ENCODE measurements at regions not wholly inside any gene's neighbourhood (a gene's known extent, or its start where the extent isn't known, plus 50 kb on each side); places are given as distances from the start of the nearest gene placed in this dataset.

DNA sequence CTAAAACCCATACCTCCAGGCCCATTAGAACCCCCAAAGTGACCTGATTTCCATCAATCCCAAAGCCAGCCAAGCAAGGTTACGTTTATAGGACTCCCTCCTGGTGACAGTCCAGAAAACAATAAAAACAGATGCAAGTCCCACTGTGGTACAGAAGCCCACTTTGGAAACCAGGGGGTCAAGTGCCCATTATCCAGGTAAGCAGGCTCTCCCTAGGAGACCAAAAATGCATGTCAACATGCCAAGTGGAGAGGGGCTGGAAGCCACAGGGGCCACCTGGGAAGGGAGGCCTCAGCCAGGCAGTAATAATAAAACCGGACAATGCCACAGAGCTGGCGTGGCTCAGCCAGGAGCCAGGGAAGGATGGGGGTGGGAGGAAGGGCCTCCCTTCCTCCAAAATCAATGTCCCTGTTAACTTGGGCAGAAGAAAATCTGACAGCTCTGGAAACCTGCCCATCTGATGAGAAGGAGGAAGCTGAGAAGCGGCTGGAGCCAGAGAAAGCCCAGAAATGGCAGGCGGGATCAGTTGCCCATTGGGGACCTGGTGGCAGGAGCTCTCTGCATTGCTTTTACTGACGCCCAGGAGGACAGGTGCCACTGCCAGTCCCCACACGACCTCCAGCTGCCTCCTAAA lies 160.4 kb downstream of the ZIC5 start:
- Histone ChIP-seq H3K9me3 (no peaks in the 10 kb centered on the region), H3K4me1 (peaks cover 9% of the 10 kb centered on the region), H3K36me3 (replicated peaks in 1 of 2; ENCODE audit: insufficient read depth in 1 of 2, low read depth in 2 of 2) (no peaks in the 10 kb centered on the region), H3K27me3 (no peaks in the 10 kb centered on the region), H3K27ac (no peak overlapping the region), H3K4me3 (no peak overlapping the region)
- TF ChIP-seq POLR2A (IDR thresholded peaks at IDR 0.05) (no peak), CTCF (IDR thresholded peaks at IDR 0.05) (no peak)
- DNase-seq (peak in 3 of 4 donors; percentile 16 to 27 (median 18)), ATAC-seq (peak; percentile 34)
- WGBS, 2 donors, result 64 to 68% methylated on average over 6 to 7 of the region's 7 CpGs
- intact Hi-C loops (cut with DNase I), result no loop called here

DNA sequence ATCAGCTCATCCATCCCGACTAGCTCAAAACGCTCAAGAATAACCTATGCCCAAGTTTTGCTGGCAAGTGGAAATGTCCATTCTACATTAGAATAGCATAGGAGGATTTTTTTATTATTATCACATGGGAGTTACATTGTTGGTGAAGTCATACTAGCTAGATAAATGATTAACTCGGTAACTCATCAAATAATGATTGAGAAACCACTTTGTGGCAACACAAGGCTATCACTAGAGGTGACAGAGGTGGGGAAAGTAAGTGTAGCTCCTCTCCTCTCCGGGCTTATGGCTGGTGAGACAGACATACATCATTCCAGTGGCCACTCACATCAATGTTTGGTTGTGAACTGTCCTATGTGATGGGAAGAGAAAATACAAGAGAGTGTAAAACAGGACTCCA lies 161.6 kb downstream of the ZIC5 start:
- no peaks in the 10 kb centered on the region for H3K36me3 ChIP-seq (replicated peaks in 1 of 2; ENCODE audit: insufficient read depth in 1 of 2, low read depth in 2 of 2)
- TF ChIP-seq POLR2A (IDR thresholded peaks at IDR 0.05) (no peak), CTCF (IDR thresholded peaks at IDR 0.05) (no peak)
- ATAC-seq (no peak), DNase-seq (no peak)
- H3K27me3 ChIP-seq, result no peaks in the 10 kb centered on the region
- intact Hi-C loops (cut with DNase I), result no loop called here
- WGBS, 2 donors, result 83 to 85% methylated on average over 4 of the region's 4 CpGs
- H3K27ac ChIP-seq, result no peak overlapping the region
- H3K4me3 ChIP-seq, result no peak overlapping the region
- H3K4me1 ChIP-seq, result peaks cover 9% of the 10 kb centered on the region
- no peaks in the 10 kb centered on the region for H3K9me3 ChIP-seq

- intact Hi-C loops (cut with DNase I), result no loop called here
Observed at GRCh38 chr13:99809496-99809895, 162.1 kb downstream of the ZIC5 start.

GRCh38 chr13:99808786-99809185 lies 162.8 kb downstream of the ZIC5 start:
- H3K36me3 ChIP-seq (replicated peaks in 1 of 2; ENCODE audit: insufficient read depth in 1 of 2, low read depth in 2 of 2), result no peaks in the 10 kb centered on the region
- H3K9me3 ChIP-seq, result no peaks in the 10 kb centered on the region
- DNase-seq (no peak), ATAC-seq (no peak)
- TF ChIP-seq CTCF (IDR thresholded peaks at IDR 0.05) (no peak), POLR2A (IDR thresholded peaks at IDR 0.05) (no peak)
- H3K27ac ChIP-seq, result no peak overlapping the region
- intact Hi-C loops (cut with DNase I), result no loop called here
- H3K4me3 ChIP-seq, result no peak overlapping the region
- H3K27me3 ChIP-seq, result no peaks in the 10 kb centered on the region
- peaks cover 9% of the 10 kb centered on the region for H3K4me1 ChIP-seq
- WGBS, 2 donors, result 29 to 92% methylated on average over 1 of the region's 1 CpG

More at GRCh38 chr13:99809496-99809895, 162.1 kb downstream of the ZIC5 start:
- no peak overlapping the region for H3K27ac ChIP-seq
- ATAC-seq (no peak), DNase-seq (no peak)
- no peaks in the 10 kb centered on the region for H3K9me3 ChIP-seq
- peaks cover 9% of the 10 kb centered on the region for H3K4me1 ChIP-seq
- no peaks in the 10 kb centered on the region for H3K36me3 ChIP-seq (replicated peaks in 1 of 2; ENCODE audit: insufficient read depth in 1 of 2, low read depth in 2 of 2)
- no peak for TF ChIP-seq POLR2A (IDR thresholded peaks at IDR 0.05)
- TF ChIP-seq CTCF (IDR thresholded peaks at IDR 0.05), result no peak
- WGBS, 2 donors, result 86 to 92% methylated on average over 8 of the region's 8 CpGs
- H3K4me3 ChIP-seq, result no peak overlapping the region
- H3K27me3 ChIP-seq, result no peaks in the 10 kb centered on the region

- no peak overlapping the region for H3K4me3 ChIP-seq
- ATAC-seq, result no peak
- intact Hi-C loops (cut with DNase I), result no loop called here
- no peaks in the 10 kb centered on the region for H3K36me3 ChIP-seq (replicated peaks in 1 of 2; ENCODE audit: insufficient read depth in 1 of 2, low read depth in 2 of 2)
- H3K27me3 ChIP-seq, result no peaks in the 10 kb centered on the region
- no peak for TF ChIP-seq CTCF (IDR thresholded peaks at IDR 0.05)
- TF ChIP-seq POLR2A (IDR thresholded peaks at IDR 0.05), result no peak
- no peaks in the 10 kb centered on the region for H3K9me3 ChIP-seq
- no peak overlapping the region for H3K27ac ChIP-seq
- H3K4me1 ChIP-seq, result peaks cover 8% of the 10 kb centered on the region
- no peak for DNase-seq
- WGBS, 2 donors, result 67 to 80% methylated on average over 4 of the region's 4 CpGs
Observed at GRCh38 chr13:99806671-99807070, 164.9 kb downstream of the ZIC5 start.
